Left lung (tissue), 4 donors: ENCODE measurements at regions not wholly inside any gene's neighbourhood (a gene's known extent, or its start where the extent isn't known, plus 50 kb on each side); places are given as distances from the start of the nearest gene placed in this dataset.

Experiments
- ATAC-seq: fragments of 200-7000 bp; cut with Tn5 transposase; one replicate; pipeline ENCODE4 v1.9.1; 2020; ENCODE audit warnings: moderate library complexity
- DNase-seq, 4 donors: peaks; one replicate each; pipeline ENCODE4 v3.0.0-alpha.2; 2013 to 2020
- H3K27ac ChIP-seq, 2 donors: fragments of 200-600 bp; sonication (generic) in 1 of 2; one replicate each; pipeline versions ENCODE4 v1.5.0 to v1.8.0; 2020 to 2021
- H3K27me3 ChIP-seq, 2 donors: fragments of 200-600 bp; sonication (generic) in 1 of 2; one replicate each; pipeline versions ENCODE4 v1.5.0 to v1.8.0; 2020 to 2021
- H3K36me3 ChIP-seq, 2 donors: fragments of 200-600 bp; sonication (generic) in 1 of 2; one replicate each; pipeline versions ENCODE4 v1.5.0 to v1.8.0; 2020 to 2021
- H3K4me1 ChIP-seq, 2 donors: fragments of 200-600 bp; one replicate each; pipeline ENCODE4 v1.8.0; 2021
- H3K4me3 ChIP-seq, 2 donors: fragments of 200-600 bp; sonication (generic) in 1 of 2; one replicate each; pipeline versions ENCODE4 v1.5.0 to v1.8.0; 2020 to 2021; ENCODE audit warnings: mild to moderate bottlenecking in 1 of 2
- H3K9me3 ChIP-seq, 2 donors: fragments of 200-600 bp; sonication (generic) in 1 of 2; one replicate each; pipeline versions ENCODE4 v1.5.0 to v1.8.0; 2020 to 2021
- intact Hi-C, 2 donors: fragments of 100-400 bp; cut with DNase I; formaldehyde crosslinking; loops; one replicate each; pipeline versions ENCODE4 v1.11.2 to v1.14.2; 2022
- TF ChIP-seq, protein P1 (sequence below), 2 donors: fragments of 200-600 bp; sonication (generic) in 1 of 2; IDR thresholded peaks; one replicate each; pipeline versions ENCODE4 v1.5.0 to v1.8.0; 2021; ENCODE audit warnings: antibody characterized with exemption in 2 of 2
- donor health status: DM: no; HTN: yes; CAD: no.
- donor health status: DM: no; HTN: no; CAD: no.

DNA sequence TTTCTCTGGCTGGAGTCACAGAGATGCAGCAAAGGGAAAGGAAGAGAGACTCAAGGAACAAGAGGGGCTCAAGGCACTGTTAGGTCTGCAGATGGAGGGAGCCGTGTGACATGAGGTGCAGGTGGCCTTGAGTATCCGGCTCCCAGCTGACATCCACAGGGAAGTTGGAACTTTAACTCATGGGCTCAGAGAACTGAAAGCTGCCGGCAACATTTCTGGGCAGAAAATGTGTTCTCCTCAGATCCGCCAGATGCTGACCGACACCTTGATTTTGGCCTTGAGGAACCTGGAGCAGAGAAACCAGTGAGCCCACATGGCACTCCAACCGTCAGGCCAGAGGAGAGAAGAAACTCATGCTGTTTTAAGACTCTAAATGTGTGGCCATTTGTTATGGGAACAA, 258.1 kb upstream of the IRX2 start:
- H3K27ac ChIP-seq: no peak overlapping the region
- no peak overlapping the region for H3K4me3 ChIP-seq
- ATAC-seq (no peak), DNase-seq (no peak)
- TF ChIP-seq, protein P1, sequence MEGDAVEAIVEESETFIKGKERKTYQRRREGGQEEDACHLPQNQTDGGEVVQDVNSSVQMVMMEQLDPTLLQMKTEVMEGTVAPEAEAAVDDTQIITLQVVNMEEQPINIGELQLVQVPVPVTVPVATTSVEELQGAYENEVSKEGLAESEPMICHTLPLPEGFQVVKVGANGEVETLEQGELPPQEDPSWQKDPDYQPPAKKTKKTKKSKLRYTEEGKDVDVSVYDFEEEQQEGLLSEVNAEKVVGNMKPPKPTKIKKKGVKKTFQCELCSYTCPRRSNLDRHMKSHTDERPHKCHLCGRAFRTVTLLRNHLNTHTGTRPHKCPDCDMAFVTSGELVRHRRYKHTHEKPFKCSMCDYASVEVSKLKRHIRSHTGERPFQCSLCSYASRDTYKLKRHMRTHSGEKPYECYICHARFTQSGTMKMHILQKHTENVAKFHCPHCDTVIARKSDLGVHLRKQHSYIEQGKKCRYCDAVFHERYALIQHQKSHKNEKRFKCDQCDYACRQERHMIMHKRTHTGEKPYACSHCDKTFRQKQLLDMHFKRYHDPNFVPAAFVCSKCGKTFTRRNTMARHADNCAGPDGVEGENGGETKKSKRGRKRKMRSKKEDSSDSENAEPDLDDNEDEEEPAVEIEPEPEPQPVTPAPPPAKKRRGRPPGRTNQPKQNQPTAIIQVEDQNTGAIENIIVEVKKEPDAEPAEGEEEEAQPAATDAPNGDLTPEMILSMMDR (IDR thresholded peaks at IDR 0.05): no peak
- H3K36me3 ChIP-seq: no peaks in the 10 kb centered on the region
- intact Hi-C loops: no loop called here
- H3K4me1 ChIP-seq: no peaks in the 10 kb centered on the region
- H3K9me3 ChIP-seq: no peaks in the 10 kb centered on the region
- no peaks in the 10 kb centered on the region for H3K27me3 ChIP-seq

DNA sequence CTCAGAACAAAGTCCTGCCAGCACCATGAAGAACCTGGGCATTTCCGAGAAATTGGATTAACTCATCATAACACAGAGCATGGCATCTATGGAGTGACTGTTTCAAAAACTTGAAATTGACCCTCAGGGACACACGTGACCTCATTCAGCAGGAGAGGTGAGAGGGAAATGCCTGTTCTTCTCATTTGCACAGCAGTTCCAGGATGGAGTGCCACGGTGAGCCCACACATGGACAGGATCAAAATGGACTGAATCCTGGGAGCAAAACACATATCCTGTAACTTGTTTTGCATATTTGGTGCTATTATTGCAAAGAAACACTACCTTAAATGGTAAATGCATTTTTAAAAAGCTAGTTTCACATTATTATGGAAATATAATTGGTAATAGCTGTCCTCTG, 256.1 kb upstream of the IRX2 start:
- TF ChIP-seq, protein P1 (IDR thresholded peaks at IDR 0.05): no peak
- no peaks in the 10 kb centered on the region for H3K9me3 ChIP-seq
- no peaks in the 10 kb centered on the region for H3K4me1 ChIP-seq
- no peak overlapping the region for H3K27ac ChIP-seq
- no peaks in the 10 kb centered on the region for H3K27me3 ChIP-seq
- no peaks in the 10 kb centered on the region for H3K36me3 ChIP-seq
- intact Hi-C loops: no loop called here
- ATAC-seq: no peak
- no peak overlapping the region for H3K4me3 ChIP-seq
- DNase-seq: no peak

DNA sequence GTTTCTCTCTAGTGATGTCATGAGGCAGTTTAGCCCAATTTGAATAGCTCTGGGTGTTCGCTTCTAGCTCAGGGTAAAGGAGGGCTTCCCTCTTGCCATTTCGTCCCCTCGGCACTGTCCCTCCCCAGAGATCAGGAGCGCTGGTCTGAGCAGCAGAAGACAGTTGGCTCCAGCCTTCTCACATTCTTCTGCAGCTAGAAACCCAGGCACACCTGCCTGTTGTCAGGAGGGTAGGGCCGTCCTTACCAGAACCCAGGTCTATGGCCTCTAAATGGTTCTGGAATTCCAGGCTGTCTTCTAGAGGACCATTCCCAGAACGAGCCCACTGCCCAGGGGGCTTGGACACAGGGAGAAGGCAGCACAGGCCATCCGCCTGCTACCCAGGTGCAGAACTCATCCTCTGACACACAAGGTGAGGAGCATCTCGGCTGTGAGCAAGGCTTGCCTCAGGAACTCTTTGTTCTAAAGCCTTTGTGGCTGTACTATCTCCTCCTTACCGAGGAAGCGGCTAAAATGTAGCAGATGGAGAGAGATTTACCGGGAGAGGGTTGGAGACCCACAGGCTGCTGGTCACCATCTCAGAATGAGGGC, 255.6 kb upstream of the IRX2 start:
- Histone ChIP-seq H3K4me3 (no peak overlapping the region), H3K36me3 (no peaks in the 10 kb centered on the region), H3K9me3 (no peaks in the 10 kb centered on the region), H3K4me1 (no peaks in the 10 kb centered on the region), H3K27me3 (no peaks in the 10 kb centered on the region), H3K27ac (no peak overlapping the region)
- ATAC-seq (no peak), DNase-seq (no peak)
- TF ChIP-seq, protein P1 (IDR thresholded peaks at IDR 0.05): no peak
- intact Hi-C loops: no loop called here

DNA sequence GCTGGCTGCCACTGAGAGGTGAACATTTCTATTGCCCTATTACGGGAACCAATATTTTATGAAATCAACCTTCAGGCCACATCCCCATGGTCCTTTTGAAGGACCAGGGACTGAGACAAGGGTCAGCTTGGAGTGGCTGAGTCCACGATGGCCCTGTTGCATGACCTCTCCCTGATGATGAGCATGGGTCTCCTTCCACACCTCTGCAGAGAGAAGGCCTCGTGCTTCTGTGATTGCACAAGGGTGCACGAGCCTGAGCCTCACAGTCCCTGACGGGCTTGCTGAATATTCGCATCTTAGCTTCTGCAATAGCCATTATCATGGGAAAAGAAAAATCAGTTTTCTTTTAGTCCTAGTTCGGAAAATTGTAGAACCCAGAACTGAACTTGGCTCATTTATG, 255.0 kb upstream of the IRX2 start:
- TF ChIP-seq, protein P1 (IDR thresholded peaks at IDR 0.05): no peak
- H3K27ac ChIP-seq: no peak overlapping the region
- no peak overlapping the region for H3K4me3 ChIP-seq
- intact Hi-C loops: no loop called here
- H3K36me3 ChIP-seq: no peaks in the 10 kb centered on the region
- no peak for DNase-seq
- H3K4me1 ChIP-seq: no peaks in the 10 kb centered on the region
- no peak for ATAC-seq
- no peaks in the 10 kb centered on the region for H3K27me3 ChIP-seq
- H3K9me3 ChIP-seq: peaks cover 0 to 4% of the 10 kb centered on the region in 2 donors

DNA sequence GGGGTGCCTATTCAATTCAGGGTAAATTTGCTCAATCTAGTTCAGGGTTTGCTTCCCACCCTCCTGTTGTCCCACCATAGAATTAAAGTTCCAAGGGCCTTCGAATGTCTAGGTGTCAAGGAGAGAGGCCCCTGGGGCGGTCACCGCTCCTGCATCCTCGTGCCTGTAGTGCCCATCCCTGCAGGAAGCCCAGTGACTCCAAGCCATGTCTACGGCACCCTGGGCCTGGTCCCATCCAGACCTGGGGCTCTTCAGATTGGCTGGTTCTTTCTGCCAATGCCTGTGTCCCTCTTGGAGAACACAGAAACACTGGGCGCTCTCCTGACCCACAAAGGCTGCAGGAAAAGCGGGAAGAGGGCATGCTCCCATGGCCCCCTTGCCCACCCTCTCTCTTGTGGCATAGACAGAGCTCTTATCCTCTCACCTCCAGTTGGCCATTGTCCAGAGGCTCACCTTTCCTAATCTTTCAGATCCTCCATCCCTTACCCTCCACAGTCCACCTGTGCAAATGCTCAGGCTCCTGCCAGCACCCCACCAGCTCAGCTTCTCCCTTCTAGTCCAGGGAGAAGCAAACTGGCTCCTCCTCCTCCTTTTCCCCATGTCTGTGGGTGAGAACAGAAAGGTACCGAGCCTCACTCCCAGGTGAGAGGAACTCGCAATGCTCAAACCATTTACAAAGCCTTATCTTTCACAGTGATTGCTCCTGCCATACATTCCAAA, 253.0 kb upstream of the IRX2 start:
- H3K36me3 ChIP-seq: no peaks in the 10 kb centered on the region
- no peaks in the 10 kb centered on the region for H3K4me1 ChIP-seq
- DNase-seq: no peak
- no peak for ATAC-seq
- H3K27ac ChIP-seq: no peak overlapping the region
- intact Hi-C loops: no loop called here
- no peaks in the 10 kb centered on the region for H3K27me3 ChIP-seq
- TF ChIP-seq, protein P1 (IDR thresholded peaks at IDR 0.05): no peak
- H3K9me3 ChIP-seq: peaks cover 0 to 4% of the 10 kb centered on the region in 2 donors
- no peak overlapping the region for H3K4me3 ChIP-seq
